Stomach (tissue), 4 donors: ENCODE measurements at regions not wholly inside any gene's neighbourhood (a gene's known extent, or its start where the extent isn't known, plus 50 kb on each side); places are given as distances from the start of the nearest gene placed in this dataset.

Experiments
- EP300 ChIP-seq: sonication (generic); formaldehyde crosslinking; IDR thresholded peaks from one replicate; pipeline ENCODE4 v1.6.1; 2017; ENCODE audit warnings: antibody characterized with exemption
- POLR2A ChIP-seq, 4 donors: fragments of 450-650 bp; IDR thresholded peaks; one replicate each; pipeline ENCODE4 v1.6.1; 2016; ENCODE audit warnings: antibody characterized with exemption in 4 of 4, control low read depth in 2 of 4, mild to moderate bottlenecking in 1 of 4, moderate library complexity in 1 of 4
- POLR2AphosphoS5 ChIP-seq, 3 donors: sonication (generic); formaldehyde crosslinking; IDR thresholded peaks; one replicate each; pipeline ENCODE4 v1.6.1; 2016; ENCODE audit warnings: antibody characterized with exemption in 3 of 3
- TF ChIP-seq, protein P1 (sequence below), 7 experiments: fragments of 450-650 bp in 4 of 7; fragments of 200-600 bp in 3 of 7; sonication (generic) in 3 of 7; IDR thresholded peaks; one replicate each; pipeline ENCODE4 v1.5.1; 2016 to 2019; ENCODE audit warnings: antibody characterized with exemption in 7 of 7, control low read depth in 2 of 7, mild to moderate bottlenecking in 1 of 7

DNA sequence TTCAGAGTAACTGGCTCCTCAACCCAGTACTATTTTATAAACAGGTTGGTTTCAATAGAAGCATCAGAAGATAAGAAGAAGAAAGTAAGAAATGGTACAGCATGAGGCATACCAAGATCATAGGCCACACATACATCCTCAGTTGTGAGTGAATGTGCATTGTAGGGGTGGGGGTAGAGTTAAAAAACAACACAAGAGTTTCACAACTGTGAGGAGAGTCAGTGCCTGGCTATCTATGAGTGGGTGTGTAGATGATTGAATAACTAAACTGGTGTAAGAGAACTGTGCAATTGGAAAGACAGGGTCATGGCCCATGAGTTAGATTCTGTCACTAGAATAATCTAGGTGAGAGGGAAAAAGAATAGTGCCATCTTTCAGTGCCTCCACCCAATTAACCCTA is 748.2 kb upstream of the ACVR2A start:
- no peak for TF ChIP-seq EP300
- no peak for TF ChIP-seq POLR2A (IDR thresholded peaks at IDR 0.05)
- TF ChIP-seq, protein P1, sequence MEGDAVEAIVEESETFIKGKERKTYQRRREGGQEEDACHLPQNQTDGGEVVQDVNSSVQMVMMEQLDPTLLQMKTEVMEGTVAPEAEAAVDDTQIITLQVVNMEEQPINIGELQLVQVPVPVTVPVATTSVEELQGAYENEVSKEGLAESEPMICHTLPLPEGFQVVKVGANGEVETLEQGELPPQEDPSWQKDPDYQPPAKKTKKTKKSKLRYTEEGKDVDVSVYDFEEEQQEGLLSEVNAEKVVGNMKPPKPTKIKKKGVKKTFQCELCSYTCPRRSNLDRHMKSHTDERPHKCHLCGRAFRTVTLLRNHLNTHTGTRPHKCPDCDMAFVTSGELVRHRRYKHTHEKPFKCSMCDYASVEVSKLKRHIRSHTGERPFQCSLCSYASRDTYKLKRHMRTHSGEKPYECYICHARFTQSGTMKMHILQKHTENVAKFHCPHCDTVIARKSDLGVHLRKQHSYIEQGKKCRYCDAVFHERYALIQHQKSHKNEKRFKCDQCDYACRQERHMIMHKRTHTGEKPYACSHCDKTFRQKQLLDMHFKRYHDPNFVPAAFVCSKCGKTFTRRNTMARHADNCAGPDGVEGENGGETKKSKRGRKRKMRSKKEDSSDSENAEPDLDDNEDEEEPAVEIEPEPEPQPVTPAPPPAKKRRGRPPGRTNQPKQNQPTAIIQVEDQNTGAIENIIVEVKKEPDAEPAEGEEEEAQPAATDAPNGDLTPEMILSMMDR (IDR thresholded peaks at IDR 0.05), result no peak
- no peak for TF ChIP-seq POLR2AphosphoS5 (IDR thresholded peaks at IDR 0.05)
